Occipital lobe (tissue), 1 donor: ENCODE measurements at regions not wholly inside any gene's neighbourhood (a gene's known extent, or its start where the extent isn't known, plus 50 kb on each side); places are given as distances from the start of the nearest gene placed in this dataset.

Source experiments
- DNase-seq: peaks from one replicate; lab custom pipeline; 2025; lab: John Stamatoyannopoulos, UW

DNA sequence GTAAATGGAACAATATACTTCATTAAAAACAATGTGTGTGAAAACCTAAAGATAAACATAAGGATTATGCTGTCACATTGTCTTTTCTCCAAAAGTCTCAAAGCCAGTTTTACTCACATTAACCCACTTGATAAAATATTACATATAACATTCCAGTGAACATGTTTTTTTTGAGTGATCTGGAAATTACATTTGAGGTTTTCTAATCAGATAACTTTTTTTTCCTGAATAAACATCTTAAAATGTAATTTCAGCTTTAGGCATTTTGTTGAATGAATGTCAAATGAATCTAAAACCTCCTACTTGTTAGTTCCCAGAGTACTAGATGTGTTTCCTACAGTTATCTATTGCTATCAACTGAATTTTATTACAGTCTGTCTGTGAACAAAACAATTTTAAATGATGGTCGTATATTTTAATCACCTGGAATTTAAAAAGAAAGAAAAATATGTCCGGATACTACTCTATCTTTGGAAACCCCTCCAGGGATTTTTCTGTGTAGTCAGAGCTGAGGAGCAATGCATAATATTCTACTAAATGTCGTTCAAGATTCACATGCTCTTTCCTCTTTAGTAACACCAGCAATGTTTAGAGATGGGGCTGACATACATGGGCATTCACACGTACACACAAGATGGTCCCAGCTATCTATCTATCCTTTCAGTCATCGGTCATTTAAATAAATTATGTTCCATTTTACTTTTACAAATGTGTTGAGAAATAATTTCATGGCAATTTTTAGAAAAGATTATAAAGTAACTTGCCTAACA is 283.9 kb downstream of the KLF12 start:
- DNase-seq = no peak

DNA sequence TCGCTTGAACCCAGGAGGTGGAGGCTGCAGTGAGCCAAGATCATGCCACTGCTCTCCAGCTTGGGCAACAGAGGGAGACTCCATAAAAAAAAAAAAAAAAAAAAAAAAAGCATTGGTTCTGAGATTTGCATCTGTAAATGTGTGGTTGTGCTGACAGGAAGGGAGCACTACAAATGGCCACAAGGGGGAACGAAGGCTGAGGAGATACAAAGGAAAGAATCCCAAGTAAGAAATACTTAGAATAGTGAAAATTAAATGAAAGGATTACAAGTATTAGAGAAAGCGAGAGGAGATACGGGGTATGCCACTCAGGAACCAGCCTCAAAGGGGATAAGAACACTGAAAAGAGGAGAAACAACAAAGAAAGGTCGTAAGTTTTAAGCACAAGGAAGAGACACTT is 284.9 kb downstream of the KLF12 start:
- DNase-seq = no peak

DNA sequence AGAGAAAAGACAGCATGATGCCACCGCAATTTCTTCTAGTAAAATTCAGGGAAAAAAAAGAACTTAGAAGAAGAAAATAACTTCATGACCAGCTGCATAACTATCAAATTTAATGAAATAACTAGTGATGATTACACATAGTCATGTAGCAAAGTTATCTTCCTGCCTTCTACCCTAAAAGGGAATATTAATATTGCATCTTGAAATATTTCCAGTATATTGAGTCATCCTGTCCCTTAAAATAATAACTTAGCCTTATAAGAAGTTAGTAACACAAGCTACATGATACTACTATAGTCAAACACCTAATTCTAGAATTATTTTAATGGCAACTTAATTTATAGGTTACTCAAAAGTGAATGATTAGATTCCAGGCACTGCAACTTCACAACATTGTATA is 289.2 kb downstream of the KLF12 start:
- no peak for DNase-seq

DNA sequence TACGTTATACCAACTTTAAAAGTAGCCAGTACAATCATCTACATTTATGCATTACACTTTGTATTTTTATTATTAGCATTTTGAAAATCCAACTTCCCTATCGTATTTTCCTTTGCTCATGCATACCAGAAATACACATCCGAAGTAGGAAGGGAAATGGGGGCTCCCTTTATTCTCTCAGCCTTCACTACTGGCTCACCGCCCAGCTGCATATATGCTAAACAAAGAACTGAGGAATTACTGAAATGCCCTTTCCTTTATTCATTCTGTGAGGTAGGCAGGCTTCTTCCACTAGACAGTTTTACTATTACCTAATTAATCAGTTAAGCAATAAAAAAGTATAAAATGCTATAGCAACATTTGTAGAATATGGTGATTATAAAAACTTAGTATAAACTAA is 291.6 kb downstream of the KLF12 start:
- DNase-seq = no peak

DNA sequence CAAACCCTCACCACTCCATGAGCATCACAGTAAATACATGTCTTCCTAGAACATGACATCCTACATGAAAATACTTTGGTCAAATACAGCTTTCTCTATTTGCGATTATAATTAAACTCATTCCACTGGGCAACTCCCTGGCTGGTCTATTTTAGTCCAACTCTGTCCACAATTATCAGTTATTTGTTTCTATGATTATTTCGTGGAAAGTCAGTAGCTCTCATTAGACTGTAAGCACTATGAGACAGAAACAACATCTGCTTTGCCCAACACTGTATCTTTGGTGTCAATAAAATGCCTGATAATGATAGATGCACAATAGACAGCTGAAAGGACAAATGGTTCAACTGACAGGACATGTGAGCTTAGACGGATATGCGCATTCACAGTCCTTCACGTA is 292.0 kb downstream of the KLF12 start:
- DNase-seq = no peak

DNA sequence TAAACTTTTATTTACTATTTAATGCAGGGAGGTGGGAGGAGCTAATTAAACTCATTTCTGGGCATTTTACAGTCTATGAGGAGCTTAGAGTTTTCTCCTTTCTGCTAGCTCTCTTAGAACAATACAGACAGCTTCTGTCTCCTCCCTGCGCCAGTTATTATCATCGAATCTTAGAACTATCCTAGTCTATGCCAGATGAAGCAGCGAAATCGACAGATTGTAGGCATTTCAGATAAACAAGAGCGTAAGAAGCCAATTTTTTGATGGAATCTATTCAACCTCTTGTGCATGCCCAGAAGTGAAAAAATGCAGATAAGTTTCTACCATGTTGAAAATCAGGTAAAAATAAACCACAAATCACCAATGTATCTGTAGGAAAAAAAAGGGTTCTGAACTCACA is 297.1 kb downstream of the KLF12 start:
- DNase-seq = no peak

DNA sequence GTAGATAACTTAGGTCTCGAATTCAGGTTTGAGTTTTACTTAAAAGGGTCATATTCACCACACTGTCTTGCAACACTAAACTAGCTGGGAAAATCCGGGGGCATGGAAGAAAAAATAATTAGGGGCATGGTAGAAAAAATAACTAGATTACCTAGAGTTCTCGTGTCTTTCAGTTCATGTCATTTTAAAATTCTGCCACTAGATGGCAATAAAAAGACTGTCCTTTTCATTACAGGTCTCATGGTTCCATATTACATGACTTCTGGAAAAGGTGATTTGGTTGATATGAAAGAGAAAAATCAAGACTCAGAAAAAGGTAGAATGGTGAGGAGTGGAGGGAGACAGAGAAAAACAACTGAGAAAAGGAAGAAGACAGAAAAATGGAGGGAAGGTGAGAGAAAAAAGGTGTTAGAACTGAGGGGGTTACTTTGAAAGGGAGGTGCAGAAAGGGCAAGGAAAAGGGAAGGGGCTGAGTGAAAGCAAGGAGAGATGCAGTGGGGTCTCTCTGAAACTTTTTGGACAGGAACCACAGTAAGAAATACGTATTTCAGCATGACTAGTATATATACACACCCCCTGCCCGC is 299.0 kb downstream of the KLF12 start:
- DNase-seq = no peak

DNA sequence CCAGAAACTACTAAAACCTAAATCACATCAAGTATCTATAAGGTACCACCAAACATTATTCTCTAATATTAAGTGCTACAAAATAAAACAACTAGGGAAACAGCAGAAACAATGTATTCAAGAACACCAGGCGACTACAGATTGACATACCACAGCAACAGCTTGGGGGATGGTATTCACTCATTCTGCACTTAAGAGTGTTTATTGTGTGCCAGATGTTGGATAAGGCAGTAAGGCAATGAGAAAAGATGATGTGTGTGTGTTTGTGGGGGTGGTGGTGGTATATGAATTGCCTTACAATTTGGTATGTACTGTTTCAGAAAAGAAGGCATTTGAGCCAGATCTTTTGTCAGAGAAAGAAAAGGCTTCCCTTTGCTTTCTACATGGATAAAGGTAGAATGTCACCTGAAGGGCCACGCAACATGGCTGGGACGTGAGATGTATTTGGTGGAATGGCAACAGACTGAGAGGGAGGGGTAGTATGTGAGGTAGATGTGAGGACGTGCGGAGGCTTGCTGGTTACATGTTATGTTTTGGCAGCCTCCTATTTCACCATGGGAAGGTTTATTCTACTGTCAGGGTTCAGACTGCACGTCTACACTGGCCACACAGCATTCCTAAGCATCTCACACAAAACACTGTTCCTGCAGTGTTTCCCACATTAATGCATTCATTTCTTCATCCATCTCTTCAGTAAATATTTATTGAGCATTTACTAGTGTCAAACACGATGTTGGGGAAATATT is 300.7 kb downstream of the KLF12 start:
- no peak for DNase-seq

DNA sequence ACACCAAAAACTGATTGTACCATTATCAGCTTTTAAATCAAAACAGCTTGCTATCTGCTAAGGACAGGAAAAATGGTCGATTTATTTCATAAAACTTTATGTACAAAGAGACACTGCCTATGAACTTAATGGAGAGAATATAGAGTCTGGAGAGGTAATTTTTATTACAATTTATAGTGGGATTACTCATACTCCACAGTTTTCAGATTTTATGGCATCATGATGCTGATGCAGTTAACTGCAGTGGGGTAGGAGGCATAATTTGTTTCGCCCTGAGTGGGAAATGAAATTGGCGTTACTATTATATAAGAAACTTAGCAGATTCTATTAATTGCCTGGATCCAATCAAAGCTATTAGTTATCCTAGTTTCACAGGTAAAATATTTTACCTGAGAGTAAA is 301.4 kb downstream of the KLF12 start:
- no peak for DNase-seq

DNA sequence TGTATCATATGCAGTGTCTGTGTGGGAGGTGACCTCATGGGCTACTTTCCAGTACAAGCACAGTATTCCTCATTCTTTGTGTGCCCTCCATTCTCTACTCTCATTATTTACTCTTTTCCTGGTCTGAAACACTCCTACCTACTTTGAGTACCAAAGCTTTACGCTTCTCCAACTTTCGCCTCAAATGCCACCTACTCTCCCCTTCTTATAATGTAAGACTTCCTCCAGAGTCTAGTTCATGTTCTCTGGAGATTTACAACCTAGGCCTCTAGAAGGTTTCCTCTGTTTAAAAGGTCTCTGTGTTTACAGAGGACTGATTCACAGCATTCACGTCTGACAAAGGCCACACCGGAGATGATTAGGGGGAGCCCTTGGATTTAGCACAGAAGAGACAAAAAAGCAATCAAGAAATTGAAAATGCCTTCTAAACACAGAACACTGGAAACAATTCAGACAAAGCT is 302.0 kb downstream of the KLF12 start:
- no peak for DNase-seq

DNA sequence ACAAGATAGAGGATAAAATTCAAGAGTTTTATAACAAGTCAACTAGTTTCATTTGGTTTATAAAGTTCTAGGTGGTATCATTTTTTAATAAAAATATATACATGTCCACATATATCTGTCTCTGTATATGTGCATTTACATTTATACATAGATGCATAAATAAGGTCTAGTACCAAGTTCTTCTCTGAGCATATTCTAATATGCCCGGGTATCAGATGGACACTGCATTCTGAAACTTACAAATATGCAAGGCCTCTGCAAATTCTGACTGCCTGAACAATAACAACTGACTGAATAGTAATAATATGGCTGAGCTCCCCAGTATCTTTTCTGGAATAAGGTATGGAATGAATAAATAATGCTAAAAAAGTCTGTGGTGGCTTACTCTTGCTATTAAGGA is 304.8 kb downstream of the KLF12 start:
- no peak for DNase-seq

DNA sequence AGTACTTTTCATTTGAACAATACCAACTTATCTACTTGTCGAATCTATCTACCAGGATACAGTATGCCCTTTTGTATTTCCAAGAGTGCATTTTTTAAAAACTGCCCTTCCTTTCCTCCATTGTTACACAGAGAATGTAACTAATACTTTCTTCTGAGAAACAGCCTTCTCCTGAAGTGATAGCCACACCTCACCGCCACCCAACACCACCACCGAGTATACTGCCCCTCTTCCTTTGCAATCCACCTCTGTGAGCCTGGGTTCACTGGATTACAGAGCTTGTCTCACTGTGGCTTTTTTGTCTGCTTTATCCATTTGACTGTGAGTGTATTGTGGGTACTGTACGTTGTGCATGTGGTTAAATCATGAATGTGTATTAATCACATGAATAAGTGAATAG is 305.4 kb downstream of the KLF12 start:
- no peak for DNase-seq

DNA sequence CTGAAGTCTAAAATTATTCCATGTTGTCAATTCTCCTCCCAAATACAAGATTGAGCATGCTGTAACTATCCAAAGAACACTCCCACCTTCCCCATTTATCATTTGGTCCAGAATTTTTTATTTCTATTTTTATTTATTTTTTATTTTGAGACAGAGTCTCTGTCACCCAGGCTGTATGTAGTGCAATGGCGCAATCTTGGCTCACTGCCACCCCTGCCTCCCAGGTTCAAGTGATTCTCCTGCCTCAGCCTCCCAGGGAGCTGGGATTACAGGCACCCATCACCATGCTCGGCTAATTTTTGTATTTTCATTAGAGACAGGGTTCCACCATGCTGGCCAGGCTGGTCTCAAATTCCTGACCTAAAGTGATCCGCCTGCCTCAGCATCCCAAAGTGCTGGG is 306.8 kb downstream of the KLF12 start:
- DNase-seq = no peak

DNA sequence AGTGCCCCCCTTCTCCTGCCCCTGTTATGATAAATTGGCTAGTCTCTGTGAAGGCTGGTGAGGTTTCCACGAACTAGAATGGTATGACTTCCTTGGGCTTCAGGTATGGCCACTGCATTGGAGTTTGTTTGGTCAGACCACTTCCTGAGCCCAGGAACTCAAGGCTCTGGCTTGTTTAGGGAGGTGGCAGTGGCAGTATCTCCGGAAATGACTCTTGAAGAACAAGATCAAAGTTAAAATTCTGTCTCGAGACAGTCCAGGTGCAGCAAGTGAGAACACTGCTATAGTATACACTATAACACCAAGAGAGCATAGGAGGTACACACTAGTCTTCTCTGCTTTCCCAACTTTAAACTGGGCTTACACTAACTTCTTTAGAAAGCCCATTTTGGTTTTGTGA is 309.1 kb downstream of the KLF12 start:
- DNase-seq = no peak

DNA sequence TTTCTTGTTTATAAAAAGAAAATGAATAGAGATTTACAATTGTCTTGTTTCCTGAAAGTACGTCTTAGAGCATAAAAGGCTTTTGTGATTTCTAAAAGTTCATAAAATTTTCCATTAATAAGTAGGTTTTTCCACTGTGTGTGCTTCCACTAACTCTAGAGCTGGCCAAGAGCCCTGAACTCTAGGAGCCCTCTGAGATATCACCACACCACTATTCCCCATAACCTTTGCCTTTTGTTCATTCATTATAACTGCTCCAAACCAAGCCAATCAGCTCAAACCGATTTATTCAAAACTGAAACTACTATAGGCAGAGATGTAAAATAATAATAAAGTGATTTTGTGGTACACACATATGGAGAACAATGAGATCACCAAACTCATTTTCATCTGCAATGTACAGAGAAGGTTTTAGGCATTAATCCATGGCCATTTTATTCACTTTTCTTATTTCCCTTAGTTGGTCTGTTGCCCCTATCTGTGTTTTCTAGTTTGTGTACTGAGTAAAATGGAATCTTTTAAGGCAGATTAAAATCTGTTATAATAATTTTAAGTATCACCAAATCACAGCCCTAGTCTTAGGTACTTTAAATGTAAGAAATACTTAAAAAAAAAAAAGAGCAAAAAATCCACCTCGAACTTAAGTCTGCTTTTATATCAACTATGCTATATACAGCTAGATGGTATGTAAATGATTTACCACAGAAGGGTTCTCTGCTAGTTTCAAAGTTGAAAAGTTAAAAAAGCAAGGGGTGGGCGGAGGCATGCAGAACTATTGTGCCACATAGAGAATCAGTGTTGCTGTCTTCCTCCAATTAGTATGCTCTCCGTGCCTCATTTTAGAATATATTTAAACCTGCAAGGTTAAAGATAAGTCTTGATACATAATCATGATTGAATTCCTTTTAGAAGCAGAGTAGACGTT is 311.3 kb downstream of the KLF12 start:
- DNase-seq = no peak

DNA sequence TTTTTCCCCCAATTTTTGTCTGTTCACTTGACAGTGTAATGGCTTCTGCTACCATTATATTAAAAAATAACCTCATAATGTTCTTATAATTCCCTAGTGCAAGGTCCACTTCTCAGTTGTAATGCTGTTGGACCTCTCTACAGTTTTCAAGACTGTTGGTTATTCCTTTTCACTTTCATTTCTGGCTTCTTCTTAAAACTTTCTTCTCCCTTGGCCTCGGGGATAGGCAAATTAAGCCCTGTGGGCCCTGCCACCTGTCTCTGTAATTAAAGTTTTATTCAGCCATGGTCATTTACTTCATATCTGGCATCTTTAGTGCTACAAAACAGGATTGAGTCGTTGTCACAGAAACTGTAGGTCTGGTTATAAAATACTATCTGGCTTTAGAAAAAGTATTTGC is 313.5 kb downstream of the KLF12 start:
- no peak for DNase-seq

DNA sequence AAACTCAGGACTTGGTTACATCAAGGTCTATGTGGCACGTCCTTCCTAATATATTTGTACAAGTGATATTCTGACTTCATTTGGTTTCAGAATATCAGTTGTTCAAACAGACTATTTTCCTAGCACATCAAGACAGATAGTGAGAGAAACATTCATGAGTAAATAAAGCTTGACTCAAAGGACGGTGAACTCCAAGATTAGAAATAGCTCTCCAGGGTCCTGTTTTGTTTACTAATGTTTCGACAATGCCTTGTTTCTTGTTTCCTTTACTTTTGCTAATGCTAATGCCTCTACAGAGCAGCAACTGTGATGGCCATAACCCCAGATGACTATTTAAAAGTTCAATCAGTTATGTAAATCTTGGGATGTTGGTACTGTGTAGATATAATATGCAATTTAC is 313.9 kb downstream of the KLF12 start:
- DNase-seq = no peak

DNA sequence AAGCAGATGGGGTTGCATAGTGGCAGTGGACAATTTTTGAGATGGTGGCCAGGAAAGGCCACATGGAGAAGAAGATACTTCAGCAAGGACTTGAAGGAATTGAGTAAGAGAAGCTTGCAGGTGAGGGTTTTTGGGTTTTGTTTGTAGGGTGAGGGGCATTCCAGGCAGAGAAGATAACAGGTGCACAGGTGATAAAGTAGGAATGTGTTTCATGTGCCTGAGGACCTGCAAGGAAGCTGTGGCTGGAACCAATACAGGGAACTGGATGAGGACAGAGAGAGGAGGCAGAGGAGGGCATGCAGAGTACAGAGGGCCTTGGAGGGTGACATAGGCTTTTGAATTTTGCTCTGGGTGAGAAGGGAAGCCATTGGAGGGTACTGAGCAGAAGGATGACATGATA is 314.5 kb downstream of the KLF12 start:
- no peak for DNase-seq

DNA sequence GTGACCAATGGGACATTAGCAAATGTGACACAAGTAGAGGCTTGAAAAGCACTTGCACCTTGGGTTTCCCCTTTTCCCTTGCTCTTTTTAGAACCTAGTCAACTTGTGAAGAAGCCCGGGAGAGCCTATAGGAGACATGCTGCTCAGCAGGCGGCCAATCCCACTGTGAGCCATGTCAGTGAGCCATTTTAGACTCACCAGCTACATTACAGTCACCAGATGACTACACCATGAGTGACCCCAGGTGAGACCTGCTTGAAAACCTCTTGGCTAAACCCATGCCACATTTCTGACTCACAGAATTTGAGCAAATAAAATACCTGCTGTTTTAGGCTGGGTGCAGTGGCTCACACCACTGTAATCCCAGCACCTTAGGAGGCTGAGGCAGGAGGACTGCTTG is 317.5 kb downstream of the KLF12 start:
- no peak for DNase-seq

DNA sequence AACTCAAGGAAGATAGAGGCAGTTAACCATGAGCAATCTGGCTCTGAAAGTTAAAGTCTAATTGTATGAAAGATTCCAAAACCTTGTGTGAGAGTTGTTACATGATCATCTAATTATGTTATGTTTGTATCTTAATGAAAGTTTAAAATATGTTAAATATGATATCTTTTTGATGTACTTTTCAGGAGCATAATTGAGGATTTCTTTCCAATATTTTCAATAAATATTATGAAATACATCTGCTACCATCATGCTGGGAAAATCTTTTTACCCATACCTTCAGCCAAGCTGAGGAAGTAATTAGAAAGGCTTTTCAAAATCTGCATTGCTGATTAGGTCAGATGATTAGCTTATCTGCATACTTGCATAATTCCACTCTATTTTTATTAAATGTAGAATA is 318.4 kb downstream of the KLF12 start:
- no peak for DNase-seq

DNA sequence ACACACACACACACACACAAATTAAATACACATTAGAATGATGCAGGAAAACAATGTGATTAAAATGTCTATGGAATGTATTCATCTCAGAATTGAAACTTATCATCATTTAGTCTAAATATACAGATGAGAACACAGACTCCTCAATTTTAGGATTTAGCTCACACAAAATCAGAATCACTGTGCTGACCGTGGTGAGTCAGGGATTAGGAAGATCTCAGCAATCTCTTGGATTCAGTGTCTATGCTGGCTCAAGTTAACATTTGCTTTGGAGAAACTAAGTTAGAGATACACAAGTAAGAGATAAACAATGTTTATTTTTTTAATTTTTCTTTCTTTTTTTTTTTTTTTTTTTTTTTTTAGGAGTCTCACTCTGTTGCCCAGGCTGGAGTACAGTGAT is 323.6 kb downstream of the KLF12 start:
- no peak for DNase-seq

DNA sequence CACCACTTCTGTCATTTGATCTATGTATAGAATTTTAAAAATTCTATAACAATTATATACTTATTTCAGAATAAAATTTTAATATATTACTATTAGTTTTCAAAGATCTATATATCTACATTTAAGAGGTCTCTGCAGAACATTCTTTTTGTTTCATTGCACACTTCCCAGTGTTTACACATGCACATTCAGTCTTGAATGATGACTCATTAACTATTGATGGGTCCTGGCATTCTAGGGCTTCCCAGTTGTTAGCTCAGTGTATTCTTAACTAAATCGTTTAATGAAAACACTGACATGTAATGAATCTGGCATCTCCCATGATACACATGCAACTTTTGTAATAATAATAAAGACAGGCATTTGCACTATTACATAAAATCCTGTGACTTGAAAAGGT is 324.6 kb downstream of the KLF12 start:
- DNase-seq = no peak
